H7 (cell line): ENCODE measurements at regions not wholly inside any gene's neighbourhood (a gene's known extent, or its start where the extent isn't known, plus 50 kb on each side); places are given as distances from the start of the nearest gene placed in this dataset.

Experiments used
- DNase-seq: peaks from one replicate; pipeline ENCODE4 v3.0.0; 2012
- H3K27me3 ChIP-seq: 2 replicates; pipeline ENCODE4 v1.6.0; 2011; ENCODE audit warnings: mild to moderate bottlenecking, low read length; ENCODE audit not compliant: control insufficient read depth, insufficient read depth
- H3K36me3 ChIP-seq: replicated peaks from 2 replicates; pipeline ENCODE4 v1.5.1; 2011; ENCODE audit warnings: low read length; ENCODE audit not compliant: control insufficient read depth, insufficient read depth
- H3K4me3 ChIP-seq: 2 replicates; pipeline ENCODE4 v1.5.1; 2011; ENCODE audit warnings: low read depth, mild to moderate bottlenecking, control low read depth, low read length, moderate library complexity; ENCODE audit not compliant: insufficient read depth

- DNase-seq: no peak
- Histone ChIP-seq H3K4me3 (no peak overlapping the region), H3K27me3 (peaks cover 31% of the 10 kb centered on the region), H3K36me3 (no peaks in the 10 kb centered on the region)
These were observed 218.7 kb upstream of the FUT9 start for GRCh38 chr6:95797054-95797453.

- Histone ChIP-seq H3K36me3 (no peaks in the 10 kb centered on the region), H3K27me3 (peaks cover 59% of the 10 kb centered on the region), H3K4me3 (no peak overlapping the region)
- DNase-seq: peak; percentile 6
These were observed 212.8 kb upstream of the FUT9 start for GRCh38 chr6:95802978-95803377.

- no peak overlapping the region for H3K4me3 ChIP-seq
- H3K27me3 ChIP-seq: peaks cover 58% of the 10 kb centered on the region
- no peak for DNase-seq
- no peaks in the 10 kb centered on the region for H3K36me3 ChIP-seq
These were observed 211.9 kb upstream of the FUT9 start for GRCh38 chr6:95803889-95804288.

GRCh38 chr6:95804847-95805541 is 210.8 kb upstream of the FUT9 start:
- Histone ChIP-seq H3K4me3 (no peak overlapping the region), H3K36me3 (no peaks in the 10 kb centered on the region), H3K27me3 (peaks cover 54% of the 10 kb centered on the region)
- no peak for DNase-seq

- Histone ChIP-seq H3K4me3 (no peak overlapping the region), H3K36me3 (no peaks in the 10 kb centered on the region), H3K27me3 (peaks cover 57% of the 10 kb centered on the region)
- no peak for DNase-seq
These were observed 210.1 kb upstream of the FUT9 start for GRCh38 chr6:95805699-95806098.

- DNase-seq: no peak
- Histone ChIP-seq H3K36me3 (no peaks in the 10 kb centered on the region), H3K27me3 (peaks cover 2% of the 10 kb centered on the region; the same call in 1 of the 2 replicates), H3K4me3 (no peak overlapping the region)
These were observed 200.3 kb upstream of the FUT9 start for GRCh38 chr6:95815389-95816056.

GRCh38 chr6:95819461-95819860 is 196.3 kb upstream of the FUT9 start:
- no peaks in the 10 kb centered on the region; the same call in 1 of the 2 replicates for H3K27me3 ChIP-seq
- no peak for DNase-seq
- no peak overlapping the region for H3K4me3 ChIP-seq
- H3K36me3 ChIP-seq: no peaks in the 10 kb centered on the region

GRCh38 chr6:95819939-95820338 is 195.8 kb upstream of the FUT9 start:
- DNase-seq: peak; percentile 3
- H3K36me3 ChIP-seq: no peaks in the 10 kb centered on the region
- no peaks in the 10 kb centered on the region; the same call in 1 of the 2 replicates for H3K27me3 ChIP-seq
- H3K4me3 ChIP-seq: no peak overlapping the region

- Histone ChIP-seq H3K27me3 (no peaks in the 10 kb centered on the region), H3K36me3 (no peaks in the 10 kb centered on the region), H3K4me3 (no peak overlapping the region)
- DNase-seq: no peak
These were observed 184.8 kb upstream of the FUT9 start for GRCh38 chr6:95830859-95831557.

- Histone ChIP-seq H3K4me3 (no peak overlapping the region), H3K36me3 (no peaks in the 10 kb centered on the region), H3K27me3 (no peaks in the 10 kb centered on the region)
- DNase-seq: no peak
These were observed 177.9 kb upstream of the FUT9 start for GRCh38 chr6:95837890-95838289.

GRCh38 chr6:95841560-95841959 is 174.2 kb upstream of the FUT9 start:
- no peak overlapping the region for H3K4me3 ChIP-seq
- no peaks in the 10 kb centered on the region; the same call in 1 of the 2 replicates for H3K27me3 ChIP-seq
- no peaks in the 10 kb centered on the region for H3K36me3 ChIP-seq
- no peak for DNase-seq

- DNase-seq: no peak
- H3K4me3 ChIP-seq: no peak overlapping the region
These were observed 169.1 kb upstream of the FUT9 start for GRCh38 chr6:95846652-95847051.

GRCh38 chr6:95847061-95847460 is 168.7 kb upstream of the FUT9 start:
- Histone ChIP-seq H3K27me3 (no peaks in the 10 kb centered on the region; the same call in 1 of the 2 replicates), H3K4me3 (no peak overlapping the region), H3K36me3 (no peaks in the 10 kb centered on the region)
- DNase-seq: no peak

More at GRCh38 chr6:95846652-95847051, 169.1 kb upstream of the FUT9 start:
- Histone ChIP-seq H3K36me3 (no peaks in the 10 kb centered on the region), H3K27me3 (no peaks in the 10 kb centered on the region; the same call in 1 of the 2 replicates)

- no peak for DNase-seq
- H3K27me3 ChIP-seq: no peaks in the 10 kb centered on the region; the same call in 1 of the 2 replicates
- no peaks in the 10 kb centered on the region for H3K36me3 ChIP-seq
- no peak overlapping the region for H3K4me3 ChIP-seq
These were observed 167.1 kb upstream of the FUT9 start for GRCh38 chr6:95848717-95849116.

GRCh38 chr6:95856876-95857364 is 158.9 kb upstream of the FUT9 start:
- no peak for DNase-seq
- Histone ChIP-seq H3K4me3 (no peak overlapping the region), H3K27me3 (no peaks in the 10 kb centered on the region), H3K36me3 (no peaks in the 10 kb centered on the region)
